ENCODE measurements at regions not wholly inside any gene's neighbourhood (a gene's known extent, or its start where the extent isn't known, plus 50 kb on each side); places are given as distances from the start of the nearest gene placed in this dataset.

DNA sequence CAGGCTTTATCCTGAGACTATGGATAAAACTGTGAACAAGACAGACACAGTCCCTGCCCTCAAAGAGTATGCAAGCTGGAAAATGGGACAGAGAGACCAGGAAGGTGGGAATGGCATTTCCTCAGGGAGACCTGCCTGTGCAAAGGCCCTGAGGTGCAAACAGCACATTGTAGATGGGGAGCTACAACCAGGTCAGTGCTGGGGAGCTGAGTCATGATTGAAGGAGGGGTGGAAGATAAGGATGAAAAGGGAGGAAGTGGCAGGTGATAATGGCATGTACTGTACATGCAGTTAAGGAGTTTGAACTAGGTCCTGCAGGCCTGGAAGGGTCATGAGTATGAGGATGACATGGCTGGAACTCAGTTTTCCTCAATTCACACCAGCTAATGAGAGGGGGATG, 75.5 kb upstream of the BOD1 start (continued):
- TF ChIP-seq, protein P1, sequence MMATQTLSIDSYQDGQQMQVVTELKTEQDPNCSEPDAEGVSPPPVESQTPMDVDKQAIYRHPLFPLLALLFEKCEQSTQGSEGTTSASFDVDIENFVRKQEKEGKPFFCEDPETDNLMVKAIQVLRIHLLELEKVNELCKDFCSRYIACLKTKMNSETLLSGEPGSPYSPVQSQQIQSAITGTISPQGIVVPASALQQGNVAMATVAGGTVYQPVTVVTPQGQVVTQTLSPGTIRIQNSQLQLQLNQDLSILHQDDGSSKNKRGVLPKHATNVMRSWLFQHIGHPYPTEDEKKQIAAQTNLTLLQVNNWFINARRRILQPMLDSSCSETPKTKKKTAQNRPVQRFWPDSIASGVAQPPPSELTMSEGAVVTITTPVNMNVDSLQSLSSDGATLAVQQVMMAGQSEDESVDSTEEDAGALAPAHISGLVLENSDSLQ (IDR thresholded peaks at IDR 0.05), result peak; percentile 87
- TF ChIP-seq RBM22 (IDR thresholded peaks at IDR 0.05; ENCODE audit: low read depth, low read length, poor library complexity, severe bottlenecking) (no peak), ZNF57 (CRISPR knock-in tag; IDR thresholded peaks at IDR 0.05) (no peak), SAFB2 (IDR thresholded peaks at IDR 0.05; ENCODE audit: borderline replicate concordance, low read depth, low read length, severe bottlenecking) (no peak), NR1H2 (CRISPR knock-in tag; IDR thresholded peaks at IDR 0.05) (no peak), HLTF (IDR thresholded peaks at IDR 0.05) (no peak), SAP30 (IDR thresholded peaks at IDR 0.05; ENCODE audit: borderline replicate concordance, insufficient read depth, low read depth, low read length, poor library complexity, severe bottlenecking) (no peak), DPF2 (IDR thresholded peaks at IDR 0.05) (peak; percentile 94), ARNT (IDR thresholded peaks at IDR 0.05) (0 out of 4 replicates have a peak, but pooled peaks of 1 of the 2 experiments have one; percentile 46), E2F3 (CRISPR knock-in tag; IDR thresholded peaks at IDR 0.05) (no peak), SMAD4 (CRISPR knock-in tag; conservative IDR thresholded peaks at IDR 0.05) (no peak), ZNF586 (CRISPR knock-in tag; conservative IDR thresholded peaks at IDR 0.05) (no peak), SRSF3 (IDR thresholded peaks at IDR 0.05; ENCODE audit: insufficient read depth, low read length) (no peak), FOXA3 (CRISPR knock-in tag; conservative IDR thresholded peaks at IDR 0.05 in 1 of 2, IDR thresholded peaks at IDR 0.05 in 1 of 2) (no peak), ADNP (tag; IDR thresholded peaks at IDR 0.05) (peak; percentile 91), MAFF (IDR thresholded peaks at IDR 0.05; ENCODE audit: low read length) (peak; percentile 81)
- TF ChIP-seq, protein P2, sequence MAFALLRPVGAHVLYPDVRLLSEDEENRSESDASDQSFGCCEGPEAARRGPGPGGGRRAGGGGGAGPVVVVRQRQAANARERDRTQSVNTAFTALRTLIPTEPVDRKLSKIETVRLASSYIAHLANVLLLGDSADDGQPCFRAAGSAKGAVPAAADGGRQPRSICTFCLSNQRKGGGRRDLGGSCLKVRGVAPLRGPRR (CRISPR knock-in tag; IDR thresholded peaks at IDR 0.05), result no peak
- TF ChIP-seq, protein P3, sequence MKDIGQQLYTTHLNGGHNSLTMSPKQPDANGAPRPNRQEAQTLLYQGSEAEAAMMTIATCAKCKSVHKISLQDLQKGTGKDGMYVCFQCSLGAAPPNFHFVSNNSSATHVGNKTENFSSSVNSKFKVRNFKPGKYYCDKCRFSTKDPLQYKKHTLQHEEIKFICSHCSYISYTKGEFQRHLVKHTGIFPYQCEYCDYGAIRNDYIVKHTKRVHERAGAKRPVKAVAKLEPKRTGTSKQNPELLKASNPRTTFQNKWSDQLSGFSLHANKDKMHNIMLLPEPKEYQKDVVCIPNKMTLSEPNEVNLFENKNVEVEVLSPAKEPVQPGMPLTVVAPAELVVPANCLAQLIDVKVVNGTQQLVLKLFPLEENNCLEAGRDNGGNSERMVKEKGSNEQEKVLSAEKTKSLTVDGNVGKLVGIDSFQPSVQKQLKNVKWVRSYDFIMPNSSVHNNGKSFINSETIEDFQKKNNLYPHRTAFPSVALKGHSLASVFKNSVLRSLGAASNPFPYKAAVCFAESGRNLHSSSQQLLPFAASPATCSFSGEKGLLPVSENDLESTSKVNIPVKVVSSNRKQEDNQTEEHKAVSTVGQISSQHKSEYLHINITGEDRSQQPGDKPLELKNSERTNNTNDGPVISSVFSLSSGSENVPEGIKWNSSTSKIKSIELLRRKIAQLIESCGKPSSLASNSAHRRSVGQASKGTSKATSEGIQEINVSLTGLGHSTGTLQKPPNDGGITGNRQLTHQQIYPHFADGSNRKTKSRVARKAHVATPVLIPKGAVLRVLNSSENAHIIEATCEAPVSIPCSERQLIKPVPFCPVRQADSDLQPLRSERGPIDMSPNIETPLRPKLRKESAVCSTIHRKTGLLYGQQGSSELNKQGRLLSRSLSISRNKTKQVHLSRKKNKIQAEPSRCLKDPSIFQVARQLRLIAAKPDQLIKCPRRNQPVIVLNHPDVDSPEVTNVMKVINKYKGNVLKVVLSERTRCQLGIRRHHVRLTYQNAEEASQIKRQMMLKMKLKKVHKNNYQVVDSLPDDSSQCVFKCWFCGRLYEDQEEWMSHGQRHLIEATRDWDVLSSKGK (CRISPR knock-in tag; IDR thresholded peaks at IDR 0.05), result no peak
- TF ChIP-seq, protein P4, sequence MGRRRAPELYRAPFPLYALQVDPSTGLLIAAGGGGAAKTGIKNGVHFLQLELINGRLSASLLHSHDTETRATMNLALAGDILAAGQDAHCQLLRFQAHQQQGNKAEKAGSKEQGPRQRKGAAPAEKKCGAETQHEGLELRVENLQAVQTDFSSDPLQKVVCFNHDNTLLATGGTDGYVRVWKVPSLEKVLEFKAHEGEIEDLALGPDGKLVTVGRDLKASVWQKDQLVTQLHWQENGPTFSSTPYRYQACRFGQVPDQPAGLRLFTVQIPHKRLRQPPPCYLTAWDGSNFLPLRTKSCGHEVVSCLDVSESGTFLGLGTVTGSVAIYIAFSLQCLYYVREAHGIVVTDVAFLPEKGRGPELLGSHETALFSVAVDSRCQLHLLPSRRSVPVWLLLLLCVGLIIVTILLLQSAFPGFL (CRISPR knock-in tag; IDR thresholded peaks at IDR 0.05), result no peak

All from K562 (cell line).